Activated CD8-positive, alpha-beta memory T cell treated with anti-CD3 and anti-CD28 coated beads, Interleukin-2, amount 50 U/mL, for 48 hours (primary cell): ENCODE measurements at regions not wholly inside any gene's neighbourhood (a gene's known extent, or its start where the extent isn't known, plus 50 kb on each side); places are given as distances from the start of the nearest gene placed in this dataset.

Experiments
- DNase-seq: peaks from one replicate; pipeline ENCODE4 v3.0.0-alpha.2; 2020

GRCh38 chr2:198479065-198479464, 674.7 kb downstream of the PLCL1 start:
- no peak for DNase-seq

GRCh38 chr2:198478361-198478760, 674.0 kb downstream of the PLCL1 start:
- no peak for DNase-seq

GRCh38 chr2:198476007-198476406, 671.6 kb downstream of the PLCL1 start:
- no peak for DNase-seq

- no peak for DNase-seq
These were observed 666.9 kb downstream of the PLCL1 start for GRCh38 chr2:198471291-198471690.

GRCh38 chr2:198468136-198468535, 663.7 kb downstream of the PLCL1 start:
- no peak for DNase-seq

GRCh38 chr2:198465970-198466369, 661.6 kb downstream of the PLCL1 start:
- DNase-seq = no peak

- no peak for DNase-seq
These were observed 652.0 kb downstream of the PLCL1 start for GRCh38 chr2:198456418-198456817.

- no peak for DNase-seq
These were observed 649.5 kb downstream of the PLCL1 start for GRCh38 chr2:198453866-198454265.

GRCh38 chr2:198452327-198452726, 647.9 kb downstream of the PLCL1 start:
- no peak for DNase-seq

GRCh38 chr2:198448789-198449188, 644.4 kb downstream of the PLCL1 start:
- DNase-seq = no peak

GRCh38 chr2:198444800-198445287, 640.5 kb downstream of the PLCL1 start:
- DNase-seq = no peak

GRCh38 chr2:198441901-198442300, 637.5 kb downstream of the PLCL1 start:
- no peak for DNase-seq

- no peak for DNase-seq
These were observed 636.9 kb downstream of the PLCL1 start for GRCh38 chr2:198441246-198441645.

GRCh38 chr2:198440833-198441232, 636.4 kb downstream of the PLCL1 start:
- DNase-seq = no peak

- no peak for DNase-seq
These were observed 633.9 kb downstream of the PLCL1 start for GRCh38 chr2:198438331-198438730.

- no peak for DNase-seq
These were observed 619.7 kb downstream of the PLCL1 start for GRCh38 chr2:198424112-198424511.

GRCh38 chr2:198417836-198418235, 613.4 kb downstream of the PLCL1 start:
- DNase-seq = no peak

GRCh38 chr2:198414976-198415375, 610.6 kb downstream of the PLCL1 start:
- DNase-seq = no peak

GRCh38 chr2:198411936-198412335, 607.5 kb downstream of the PLCL1 start:
- DNase-seq = no peak

- no peak for DNase-seq
These were observed 603.8 kb downstream of the PLCL1 start for GRCh38 chr2:198408171-198408570.

- DNase-seq = no peak
These were observed 600.9 kb downstream of the PLCL1 start for GRCh38 chr2:198405311-198405710.

- no peak for DNase-seq
These were observed 597.3 kb downstream of the PLCL1 start for GRCh38 chr2:198401644-198402043.

- DNase-seq = no peak
These were observed 596.6 kb downstream of the PLCL1 start for GRCh38 chr2:198400999-198401398.

- DNase-seq = no peak
These were observed 589.8 kb downstream of the PLCL1 start for GRCh38 chr2:198394208-198394607.

GRCh38 chr2:198390670-198391069, 586.3 kb downstream of the PLCL1 start:
- DNase-seq = no peak

GRCh38 chr2:198387677-198388076, 583.3 kb downstream of the PLCL1 start:
- no peak for DNase-seq
